ENCODE measurements at regions not wholly inside any gene's neighbourhood (a gene's known extent, or its start where the extent isn't known, plus 50 kb on each side); places are given as distances from the start of the nearest gene placed in this dataset.

DNA sequence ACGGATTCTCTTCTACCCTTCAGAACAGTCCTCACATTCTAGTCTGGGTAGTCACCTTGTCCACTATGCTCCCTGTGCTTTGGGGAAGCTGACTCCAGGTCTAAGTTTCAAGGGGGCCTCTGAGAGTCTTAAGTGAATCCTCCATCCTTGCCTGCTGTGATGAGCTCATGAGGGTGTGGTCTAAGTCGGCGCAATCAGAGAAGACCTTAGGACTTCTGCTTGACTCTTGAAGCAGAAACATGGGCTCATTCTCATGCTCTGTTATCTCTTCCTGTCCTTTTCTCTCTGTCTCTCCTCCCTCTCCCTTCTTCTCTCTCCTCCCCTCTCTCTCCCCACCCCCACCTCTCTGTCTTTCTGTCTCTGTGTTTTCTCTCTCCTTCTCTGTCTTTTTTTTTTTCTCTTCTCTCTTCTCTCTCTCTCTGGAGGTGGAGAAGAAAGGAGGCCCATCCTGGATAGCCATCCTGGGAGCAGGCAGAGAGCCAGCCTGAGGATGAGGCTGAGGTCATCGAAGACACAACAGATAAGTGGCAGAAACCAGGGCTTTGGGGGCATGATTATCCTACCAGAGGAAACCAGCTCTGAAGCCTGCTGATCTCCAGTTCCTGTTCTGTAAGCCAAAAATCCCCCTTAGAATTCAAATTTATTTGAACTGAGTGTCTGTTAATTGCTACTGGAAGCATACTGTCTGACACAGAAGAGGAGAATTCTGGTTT is 245.6 kb downstream of the SIPA1L2 start:
- H3K36me3 ChIP-seq (ENCODE audit: insufficient read depth, low read length, poor library complexity, severe bottlenecking): no peaks in the 10 kb centered on the region
- no peak overlapping the region for H3K27ac ChIP-seq (ENCODE audit: low read depth, low read length, poor library complexity, severe bottlenecking)
- TF ChIP-seq EZH2 (IDR thresholded peaks at IDR 0.05; ENCODE audit: borderline replicate concordance, low read depth, low read length, poor library complexity, severe bottlenecking): no peak
- TF ChIP-seq, protein P1, sequence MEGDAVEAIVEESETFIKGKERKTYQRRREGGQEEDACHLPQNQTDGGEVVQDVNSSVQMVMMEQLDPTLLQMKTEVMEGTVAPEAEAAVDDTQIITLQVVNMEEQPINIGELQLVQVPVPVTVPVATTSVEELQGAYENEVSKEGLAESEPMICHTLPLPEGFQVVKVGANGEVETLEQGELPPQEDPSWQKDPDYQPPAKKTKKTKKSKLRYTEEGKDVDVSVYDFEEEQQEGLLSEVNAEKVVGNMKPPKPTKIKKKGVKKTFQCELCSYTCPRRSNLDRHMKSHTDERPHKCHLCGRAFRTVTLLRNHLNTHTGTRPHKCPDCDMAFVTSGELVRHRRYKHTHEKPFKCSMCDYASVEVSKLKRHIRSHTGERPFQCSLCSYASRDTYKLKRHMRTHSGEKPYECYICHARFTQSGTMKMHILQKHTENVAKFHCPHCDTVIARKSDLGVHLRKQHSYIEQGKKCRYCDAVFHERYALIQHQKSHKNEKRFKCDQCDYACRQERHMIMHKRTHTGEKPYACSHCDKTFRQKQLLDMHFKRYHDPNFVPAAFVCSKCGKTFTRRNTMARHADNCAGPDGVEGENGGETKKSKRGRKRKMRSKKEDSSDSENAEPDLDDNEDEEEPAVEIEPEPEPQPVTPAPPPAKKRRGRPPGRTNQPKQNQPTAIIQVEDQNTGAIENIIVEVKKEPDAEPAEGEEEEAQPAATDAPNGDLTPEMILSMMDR (conservative IDR thresholded peaks at IDR 0.05; ENCODE audit: low read depth, low read length): no peak
- no peaks in the 10 kb centered on the region for H3K4me1 ChIP-seq (ENCODE audit: insufficient read depth, low read length, poor library complexity, severe bottlenecking)
- no peaks in the 10 kb centered on the region for H3K27me3 ChIP-seq (replicated peaks; ENCODE audit: insufficient read depth, low read depth, low read length, poor library complexity)
- ChIA-PET POLR2A (ENCODE audit: low non-redundant PET) (no interaction called here), CTCF (no interaction called here)
- BruUV-seq (replicated peaks): no TSS peak
- intact Hi-C loops (cut with micrococcal nuclease; ENCODE audit: unreplicated experiment): no loop called here
- no peak overlapping the region for H3K4me3 ChIP-seq (ENCODE audit: low read depth, low read length, poor library complexity, severe bottlenecking)
- no peaks in the 10 kb centered on the region for H3K9me3 ChIP-seq (ENCODE audit: low read depth, low read length, poor library complexity, severe bottlenecking)
- DNase-seq (ENCODE audit: low spot score): no peak

DNA sequence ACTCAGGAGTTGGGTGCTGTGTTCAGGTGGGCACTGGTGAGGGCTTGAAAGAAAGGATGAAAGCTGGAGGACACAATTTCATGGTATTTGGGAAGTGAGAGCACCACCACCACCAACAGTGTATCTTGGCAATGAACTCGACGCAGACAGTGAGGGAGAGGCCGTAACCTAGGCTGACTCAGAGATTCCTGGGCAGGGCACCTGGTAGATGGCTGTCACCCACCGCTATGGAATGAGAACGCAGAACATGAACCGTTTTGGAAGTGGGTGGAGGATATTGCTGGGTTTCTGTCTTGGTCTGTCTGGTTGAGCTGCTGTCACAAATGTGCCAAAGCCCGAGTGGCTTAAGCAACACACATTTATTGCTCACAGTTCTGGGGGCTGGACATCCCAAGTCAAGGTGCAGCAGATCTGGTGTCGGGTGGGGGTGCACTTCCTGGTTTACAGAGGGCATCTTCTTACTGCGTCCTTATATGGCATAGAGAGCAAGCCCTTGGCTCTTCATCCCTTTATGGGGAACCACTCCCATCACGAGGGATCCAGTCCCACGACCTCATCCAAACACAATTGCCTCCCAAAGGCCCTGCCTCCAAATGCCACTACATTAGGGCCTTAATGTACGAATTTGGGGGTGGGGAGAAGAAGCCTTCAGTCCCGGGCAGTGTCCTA is 246.3 kb downstream of the SIPA1L2 start:
- no peaks in the 10 kb centered on the region for H3K9me3 ChIP-seq (ENCODE audit: low read depth, low read length, poor library complexity, severe bottlenecking)
- BruUV-seq (replicated peaks): no TSS peak
- no peak overlapping the region for H3K27ac ChIP-seq (ENCODE audit: low read depth, low read length, poor library complexity, severe bottlenecking)
- ChIA-PET POLR2A (ENCODE audit: low non-redundant PET) (no interaction called here), CTCF (no interaction called here)
- intact Hi-C loops (cut with micrococcal nuclease; ENCODE audit: unreplicated experiment): no loop called here
- no peak for TF ChIP-seq EZH2 (IDR thresholded peaks at IDR 0.05; ENCODE audit: borderline replicate concordance, low read depth, low read length, poor library complexity, severe bottlenecking)
- TF ChIP-seq, protein P1 (conservative IDR thresholded peaks at IDR 0.05; ENCODE audit: low read depth, low read length): no peak
- DNase-seq (ENCODE audit: low spot score): no peak
- no peak overlapping the region for H3K4me3 ChIP-seq (ENCODE audit: low read depth, low read length, poor library complexity, severe bottlenecking)
- H3K36me3 ChIP-seq (ENCODE audit: insufficient read depth, low read length, poor library complexity, severe bottlenecking): no peaks in the 10 kb centered on the region
- H3K4me1 ChIP-seq (ENCODE audit: insufficient read depth, low read length, poor library complexity, severe bottlenecking): no peaks in the 10 kb centered on the region
- H3K27me3 ChIP-seq (replicated peaks; ENCODE audit: insufficient read depth, low read depth, low read length, poor library complexity): no peaks in the 10 kb centered on the region

DNA sequence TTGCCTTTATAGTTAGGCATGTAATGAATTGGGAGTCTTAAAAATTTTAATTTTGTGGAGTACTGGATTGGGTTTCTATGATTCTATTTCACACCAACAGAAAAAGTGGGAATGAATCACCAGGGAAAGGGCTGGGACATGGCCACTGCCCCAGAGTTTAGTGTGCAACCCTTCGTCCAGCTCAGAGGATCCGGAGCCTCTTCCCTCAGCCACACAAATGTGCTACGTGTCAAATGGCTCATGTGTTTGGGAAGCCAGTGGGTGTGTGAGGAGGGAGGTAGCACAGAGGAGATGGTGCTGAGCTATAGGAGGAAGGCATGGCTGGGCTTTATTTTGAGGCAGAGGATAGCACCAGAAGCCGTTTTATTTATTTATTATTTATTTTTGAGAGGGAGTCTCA is 247.3 kb downstream of the SIPA1L2 start:
- no peaks in the 10 kb centered on the region for H3K4me1 ChIP-seq (ENCODE audit: insufficient read depth, low read length, poor library complexity, severe bottlenecking)
- TF ChIP-seq EZH2 (IDR thresholded peaks at IDR 0.05; ENCODE audit: borderline replicate concordance, low read depth, low read length, poor library complexity, severe bottlenecking): no peak
- TF ChIP-seq, protein P1 (conservative IDR thresholded peaks at IDR 0.05; ENCODE audit: low read depth, low read length): no peak
- no peaks in the 10 kb centered on the region for H3K9me3 ChIP-seq (ENCODE audit: low read depth, low read length, poor library complexity, severe bottlenecking)
- ChIA-PET POLR2A (ENCODE audit: low non-redundant PET) (no interaction called here), CTCF (no interaction called here)
- DNase-seq (ENCODE audit: low spot score): no peak
- H3K27me3 ChIP-seq (replicated peaks; ENCODE audit: insufficient read depth, low read depth, low read length, poor library complexity): no peaks in the 10 kb centered on the region
- no TSS peak for BruUV-seq (replicated peaks)
- no peak overlapping the region for H3K4me3 ChIP-seq (ENCODE audit: low read depth, low read length, poor library complexity, severe bottlenecking)
- no peaks in the 10 kb centered on the region for H3K36me3 ChIP-seq (ENCODE audit: insufficient read depth, low read length, poor library complexity, severe bottlenecking)
- no peak overlapping the region for H3K27ac ChIP-seq (ENCODE audit: low read depth, low read length, poor library complexity, severe bottlenecking)
- intact Hi-C loops (cut with micrococcal nuclease; ENCODE audit: unreplicated experiment): no loop called here
